C4-2B (cell line): ENCODE measurements at regions not wholly inside any gene's neighbourhood (a gene's known extent, or its start where the extent isn't known, plus 50 kb on each side); places are given as distances from the start of the nearest gene placed in this dataset.

Source experiments
- H3K27ac ChIP-seq: fragments of 450-650 bp; 2 replicates; pipeline ENCODE4 v1.5.1; 2017
- CTCF ChIP-seq: fragments of 450-650 bp; conservative IDR thresholded peaks from 2 replicates; pipeline ENCODE4 v1.5.1; 2017; ENCODE audit warnings: mild to moderate bottlenecking
- ZFX ChIP-seq: fragments of 450-650 bp; IDR thresholded peaks from 2 replicates; pipeline ENCODE4 v1.6.1; 2017

GRCh38 chr10:84944187-84944586, 615.8 kb downstream of the CCSER2 start:
- no peak overlapping the region for H3K27ac ChIP-seq
- no peak for TF ChIP-seq CTCF
- TF ChIP-seq ZFX = no peak

- no peak overlapping the region for H3K27ac ChIP-seq
- no peak for TF ChIP-seq ZFX
- TF ChIP-seq CTCF = no peak
Observed at GRCh38 chr10:84945791-84946190, 617.4 kb downstream of the CCSER2 start.

- no peak overlapping the region for H3K27ac ChIP-seq
- no peak for TF ChIP-seq CTCF
- TF ChIP-seq ZFX = no peak
Observed at GRCh38 chr10:84946904-84947303, 618.5 kb downstream of the CCSER2 start.

GRCh38 chr10:84948644-84949043, 620.3 kb downstream of the CCSER2 start:
- no peak overlapping the region for H3K27ac ChIP-seq
- TF ChIP-seq CTCF (no peak), ZFX (no peak)

- no peak for TF ChIP-seq ZFX
- no peak for TF ChIP-seq CTCF
- no peak overlapping the region for H3K27ac ChIP-seq
Observed at GRCh38 chr10:84951616-84952015, 623.2 kb downstream of the CCSER2 start.

- TF ChIP-seq CTCF (no peak), ZFX (no peak)
- H3K27ac ChIP-seq = no peak overlapping the region
Observed at GRCh38 chr10:84957427-84957826, 629.0 kb downstream of the CCSER2 start.

- no peak for TF ChIP-seq ZFX
- TF ChIP-seq CTCF = no peak
- no peak overlapping the region for H3K27ac ChIP-seq
Observed at GRCh38 chr10:84965468-84965867, 637.1 kb downstream of the CCSER2 start.
